ENCODE measurements at regions not wholly inside any gene's neighbourhood (a gene's known extent, or its start where the extent isn't known, plus 50 kb on each side); places are given as distances from the start of the nearest gene placed in this dataset.

GRCh38 chr4:100098011-100098545 lies 92.2 kb downstream of the DDIT4L start:
- TF ChIP-seq, protein P1, sequence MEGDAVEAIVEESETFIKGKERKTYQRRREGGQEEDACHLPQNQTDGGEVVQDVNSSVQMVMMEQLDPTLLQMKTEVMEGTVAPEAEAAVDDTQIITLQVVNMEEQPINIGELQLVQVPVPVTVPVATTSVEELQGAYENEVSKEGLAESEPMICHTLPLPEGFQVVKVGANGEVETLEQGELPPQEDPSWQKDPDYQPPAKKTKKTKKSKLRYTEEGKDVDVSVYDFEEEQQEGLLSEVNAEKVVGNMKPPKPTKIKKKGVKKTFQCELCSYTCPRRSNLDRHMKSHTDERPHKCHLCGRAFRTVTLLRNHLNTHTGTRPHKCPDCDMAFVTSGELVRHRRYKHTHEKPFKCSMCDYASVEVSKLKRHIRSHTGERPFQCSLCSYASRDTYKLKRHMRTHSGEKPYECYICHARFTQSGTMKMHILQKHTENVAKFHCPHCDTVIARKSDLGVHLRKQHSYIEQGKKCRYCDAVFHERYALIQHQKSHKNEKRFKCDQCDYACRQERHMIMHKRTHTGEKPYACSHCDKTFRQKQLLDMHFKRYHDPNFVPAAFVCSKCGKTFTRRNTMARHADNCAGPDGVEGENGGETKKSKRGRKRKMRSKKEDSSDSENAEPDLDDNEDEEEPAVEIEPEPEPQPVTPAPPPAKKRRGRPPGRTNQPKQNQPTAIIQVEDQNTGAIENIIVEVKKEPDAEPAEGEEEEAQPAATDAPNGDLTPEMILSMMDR (IDR thresholded peaks at IDR 0.05), result no peak
- TF ChIP-seq POLR2A (IDR thresholded peaks at IDR 0.05), result no peak

All from adrenal gland (tissue), 5 donors.